ENCODE measurements at regions not wholly inside any gene's neighbourhood (a gene's known extent, or its start where the extent isn't known, plus 50 kb on each side); places are given as distances from the start of the nearest gene placed in this dataset.

GRCh38 chr15:97561529-97561928 is 399.0 kb upstream of the ARRDC4 start:
- DNase-seq (ENCODE audit: low read depth in 2 of 3, low spot score in 1 of 3): no peak

GRCh38 chr15:97563516-97563915 is 397.0 kb upstream of the ARRDC4 start:
- no peak for DNase-seq (ENCODE audit: low read depth in 2 of 3, low spot score in 1 of 3)

DNA sequence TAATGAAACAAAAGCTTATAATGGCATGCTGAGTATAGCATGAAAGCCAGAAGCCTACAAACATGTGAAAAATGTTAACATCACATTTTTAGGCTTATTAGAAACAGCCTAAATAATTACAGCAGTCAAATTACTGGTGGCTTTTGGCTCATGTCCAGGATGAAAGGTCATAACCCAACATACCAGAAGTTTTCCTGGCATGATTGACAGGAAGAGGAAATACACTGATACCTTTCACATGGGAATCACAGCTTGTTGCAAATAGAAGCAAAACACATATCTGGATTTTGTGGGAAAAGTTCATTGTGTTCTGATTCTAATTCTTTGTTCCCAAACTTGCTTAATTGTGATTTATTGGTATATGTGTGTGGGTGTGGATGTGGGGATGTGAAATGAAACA is 393.5 kb upstream of the ARRDC4 start:
- no peak for DNase-seq (ENCODE audit: low read depth in 2 of 3, low spot score in 1 of 3)

DNA sequence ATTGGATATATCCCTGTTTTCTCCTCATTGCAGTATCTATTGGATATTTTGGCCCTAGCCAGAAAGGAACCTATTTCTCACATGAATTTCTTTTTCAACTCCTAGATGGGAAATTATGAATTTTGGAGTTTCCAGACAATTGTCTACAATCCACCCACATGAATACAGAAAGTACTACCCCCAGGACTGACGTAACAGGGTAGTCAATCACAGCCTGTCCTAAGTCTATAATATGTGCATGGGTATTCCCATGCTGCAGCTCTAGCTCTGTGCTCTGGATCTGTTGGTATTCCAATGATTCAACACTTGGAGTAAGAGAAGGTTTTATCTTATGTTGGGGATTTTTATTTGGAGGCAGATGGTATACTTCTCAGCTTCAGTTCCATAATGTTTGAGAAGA is 393.1 kb upstream of the ARRDC4 start:
- DNase-seq (ENCODE audit: low read depth in 2 of 3, low spot score in 1 of 3): no peak

GRCh38 chr15:97576929-97577645 is 383.4 kb upstream of the ARRDC4 start:
- DNase-seq (ENCODE audit: low read depth in 2 of 3, low spot score in 1 of 3): no peak

DNA sequence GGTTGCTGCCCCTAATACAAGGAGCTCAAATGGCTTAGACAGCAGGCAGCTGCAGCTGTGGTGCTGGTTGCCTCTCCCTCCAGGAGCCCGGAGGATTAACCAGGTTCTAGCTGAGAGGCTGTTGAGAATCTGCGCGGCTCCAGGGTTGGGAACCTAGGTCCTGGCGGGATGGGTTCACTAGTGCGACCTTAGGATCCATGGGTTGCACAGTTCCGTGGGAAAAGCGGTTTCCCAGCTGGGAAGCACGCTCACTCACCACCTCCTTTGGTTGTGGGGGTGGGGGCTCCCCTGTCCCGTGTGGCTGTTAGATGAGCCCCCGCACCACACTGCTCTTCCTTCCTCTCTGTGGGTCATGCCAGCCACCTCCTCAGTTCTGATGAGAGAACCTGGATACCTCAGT is 375.1 kb upstream of the ARRDC4 start:
- DNase-seq (ENCODE audit: low read depth in 2 of 3, low spot score in 1 of 3): no peak

- no peak for DNase-seq (ENCODE audit: low read depth in 2 of 3, low spot score in 1 of 3)
These were observed 367.7 kb upstream of the ARRDC4 start for GRCh38 chr15:97592778-97593177.

DNA sequence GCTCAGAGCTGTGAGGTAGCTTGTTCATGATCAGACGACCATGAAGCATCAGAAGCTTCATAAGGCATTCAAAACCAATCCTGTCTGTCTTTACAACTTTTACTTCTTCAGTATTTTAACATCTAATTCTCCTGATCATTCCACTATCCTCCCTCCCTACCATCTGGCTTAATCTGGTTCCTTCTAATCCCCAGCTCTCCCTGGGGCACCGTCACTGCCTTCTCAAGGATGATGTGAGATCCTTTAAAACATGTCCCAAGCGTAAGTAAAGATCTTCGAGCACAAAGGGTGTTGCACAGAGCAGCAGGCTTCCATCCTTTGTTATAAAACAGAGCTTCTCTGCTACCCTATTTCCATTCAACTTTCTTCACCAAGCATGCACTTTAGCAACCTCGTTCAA is 362.7 kb upstream of the ARRDC4 start:
- DNase-seq (ENCODE audit: low read depth in 2 of 3, low spot score in 1 of 3): no peak

DNA sequence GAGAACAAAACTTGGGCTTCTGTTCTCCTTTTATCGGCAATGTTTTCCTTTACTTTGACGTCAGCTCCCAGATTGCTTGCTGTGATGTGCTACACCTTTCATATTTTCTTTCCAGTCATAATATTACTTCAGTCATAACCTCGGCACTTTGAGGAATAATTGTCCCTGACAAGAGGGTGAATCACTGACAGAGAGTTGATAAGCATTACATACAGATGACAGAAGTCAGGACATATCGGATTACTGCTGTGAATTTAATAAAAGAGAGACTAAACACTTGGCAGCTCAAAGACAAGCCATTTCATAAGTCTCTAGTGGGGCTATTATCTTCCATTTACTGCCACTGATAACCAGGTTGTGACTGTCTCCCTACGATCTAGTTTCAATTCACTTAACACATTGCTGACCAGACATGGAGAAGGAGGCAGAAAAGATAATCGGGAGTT is 362.1 kb upstream of the ARRDC4 start:
- no peak for DNase-seq (ENCODE audit: low read depth in 2 of 3, low spot score in 1 of 3)

DNA sequence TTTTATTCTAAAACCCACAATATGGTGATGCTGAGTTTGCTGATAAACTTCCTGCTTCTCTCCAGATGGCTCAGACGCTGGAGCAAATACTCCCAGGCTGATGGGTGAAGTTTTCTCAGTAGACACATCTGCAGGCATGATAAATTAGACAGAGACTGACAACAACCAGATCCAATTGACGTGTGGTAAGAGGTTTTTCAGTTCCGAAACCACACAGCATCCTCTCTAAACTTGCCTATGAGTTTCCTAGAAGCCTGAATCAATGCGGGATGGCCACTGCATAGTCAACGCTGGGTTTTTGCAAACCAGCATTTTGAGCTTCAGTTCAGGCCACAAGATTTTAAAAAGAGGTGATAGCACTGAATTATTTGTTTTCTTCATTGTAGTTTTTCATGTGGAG is 360.3 kb upstream of the ARRDC4 start:
- no peak for DNase-seq (ENCODE audit: low read depth in 2 of 3, low spot score in 1 of 3)

GRCh38 chr15:97604677-97605076 is 355.8 kb upstream of the ARRDC4 start:
- DNase-seq (ENCODE audit: low read depth in 2 of 3, low spot score in 1 of 3): no peak

DNA sequence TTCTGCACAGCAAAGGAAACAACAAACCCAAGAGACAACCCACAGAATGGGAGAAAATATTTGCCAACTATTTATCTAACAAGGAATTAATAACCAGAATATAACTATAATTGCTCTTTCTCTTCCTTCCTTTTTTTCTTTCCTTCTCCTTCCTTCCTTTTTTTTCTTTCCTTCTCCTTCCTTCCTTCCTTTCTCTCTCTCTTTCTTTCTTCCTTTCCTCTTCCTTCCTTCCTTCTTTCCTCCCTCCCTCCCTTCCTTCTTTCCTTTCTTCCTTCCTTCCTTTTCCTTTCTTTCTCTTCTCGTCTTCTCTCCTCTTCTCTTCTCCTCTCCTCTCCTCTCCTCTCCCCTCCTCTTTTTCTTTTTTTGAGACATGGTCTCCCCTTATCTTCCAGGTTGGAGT is 345.4 kb upstream of the ARRDC4 start:
- no peak for DNase-seq (ENCODE audit: low read depth in 2 of 3, low spot score in 1 of 3)

DNA sequence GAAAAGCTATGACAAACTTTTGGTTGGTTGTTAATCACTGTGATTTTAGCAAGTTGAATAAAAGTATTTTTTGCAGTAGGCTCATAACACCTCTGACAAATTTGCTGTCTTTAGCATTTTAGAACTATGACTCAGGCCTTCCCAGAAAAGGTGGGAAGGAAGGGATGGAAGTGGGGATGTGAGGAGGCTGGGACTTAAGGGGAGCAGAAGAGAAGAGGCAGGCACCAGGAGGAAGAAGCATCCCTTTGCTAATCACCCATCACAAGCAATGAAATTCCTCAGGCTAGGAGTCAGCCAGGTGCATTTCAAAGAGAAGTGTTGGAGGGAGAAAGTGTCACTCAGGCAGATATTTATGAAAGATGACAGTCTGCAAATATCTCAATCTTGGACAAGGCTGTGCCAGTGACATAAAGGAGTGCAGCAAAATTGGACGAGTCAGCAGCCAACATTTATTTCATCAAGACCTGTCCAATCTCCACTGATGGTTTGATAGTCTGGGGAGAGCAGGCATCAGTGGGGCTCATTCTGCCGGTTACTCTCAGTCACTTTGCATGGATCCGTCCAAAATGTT is 337.3 kb upstream of the ARRDC4 start:
- DNase-seq (ENCODE audit: low read depth in 2 of 3, low spot score in 1 of 3): no peak

DNA sequence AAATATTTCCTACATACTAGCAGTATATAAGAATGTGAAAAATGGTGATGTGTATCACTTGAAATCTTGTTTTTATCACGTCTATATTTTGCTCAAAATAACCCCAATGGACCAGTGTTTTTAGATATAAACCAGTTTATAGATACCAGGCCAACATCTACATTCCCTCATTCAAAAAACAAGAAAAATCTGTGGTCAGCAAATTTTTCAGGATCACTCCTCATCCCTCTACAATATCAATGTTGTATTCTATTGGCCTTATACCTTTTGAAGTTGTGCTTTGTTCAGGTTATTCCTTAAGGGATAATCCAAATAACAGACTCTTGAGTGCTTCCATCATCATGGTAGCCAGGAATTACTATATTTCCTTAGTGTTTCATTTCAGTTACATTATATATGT is 332.9 kb upstream of the ARRDC4 start:
- no peak for DNase-seq (ENCODE audit: low read depth in 2 of 3, low spot score in 1 of 3)

- no peak for DNase-seq (ENCODE audit: low read depth in 2 of 3, low spot score in 1 of 3)
These were observed 314.7 kb upstream of the ARRDC4 start for GRCh38 chr15:97645758-97646157.

- no peak for DNase-seq (ENCODE audit: low read depth in 2 of 3, low spot score in 1 of 3)
These were observed 311.8 kb upstream of the ARRDC4 start for GRCh38 chr15:97648728-97649127.

GRCh38 chr15:97652041-97652440 is 308.5 kb upstream of the ARRDC4 start:
- DNase-seq (ENCODE audit: low read depth in 2 of 3, low spot score in 1 of 3): no peak

GRCh38 chr15:97652700-97653167 is 307.8 kb upstream of the ARRDC4 start:
- DNase-seq (ENCODE audit: low read depth in 2 of 3, low spot score in 1 of 3): no peak

- no peak for DNase-seq (ENCODE audit: low read depth in 2 of 3, low spot score in 1 of 3)
These were observed 306.6 kb upstream of the ARRDC4 start for GRCh38 chr15:97653896-97654295.

DNA sequence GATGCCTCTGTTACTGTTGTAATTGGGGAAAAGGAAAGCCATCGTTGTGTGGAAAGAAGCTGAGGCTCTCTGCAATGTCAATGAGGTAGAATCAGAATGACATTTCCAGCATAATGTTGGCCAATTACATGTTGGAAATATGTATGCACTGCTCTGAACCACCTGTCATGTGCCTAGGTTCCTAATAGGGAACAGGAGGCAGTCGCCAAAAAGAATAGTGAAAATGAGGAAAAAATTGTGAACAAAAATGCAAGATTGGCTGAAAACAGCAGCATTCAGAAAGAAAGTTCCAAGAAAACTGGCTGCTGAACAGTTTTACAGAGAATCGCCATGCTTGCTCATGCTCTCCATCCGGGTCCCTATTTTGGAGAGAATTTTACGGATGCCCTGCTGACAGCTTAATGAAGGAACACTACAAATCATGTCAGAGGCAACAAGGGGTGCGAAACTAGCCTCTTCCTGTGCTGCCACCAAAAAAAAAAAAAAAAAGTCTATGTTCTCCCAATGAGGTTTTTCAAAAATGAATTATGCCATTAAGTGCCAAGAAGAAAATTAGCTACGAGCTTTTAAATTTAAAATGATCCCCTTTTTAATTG is 305.9 kb upstream of the ARRDC4 start:
- no peak for DNase-seq (ENCODE audit: low read depth in 2 of 3, low spot score in 1 of 3)

DNA sequence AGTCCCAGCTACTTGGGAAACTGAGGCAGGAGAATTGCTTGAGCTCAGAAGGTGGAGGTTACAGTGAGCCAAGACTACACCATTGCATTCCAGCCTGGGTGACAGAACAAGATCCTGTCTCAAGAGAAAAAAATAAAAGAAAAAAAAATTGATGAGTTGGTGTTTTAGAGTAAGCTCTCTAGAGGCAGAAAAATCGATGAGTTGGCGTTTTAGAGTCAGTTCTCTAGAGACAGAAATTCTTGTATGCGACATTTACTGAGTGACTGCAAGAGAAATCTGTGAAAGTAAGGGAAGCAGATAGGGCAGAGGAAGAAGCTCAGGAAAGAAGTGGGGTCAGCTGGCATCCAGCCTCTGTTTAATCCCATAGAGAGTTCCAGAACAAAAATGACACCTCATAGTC is 298.7 kb upstream of the ARRDC4 start:
- DNase-seq (ENCODE audit: low read depth in 2 of 3, low spot score in 1 of 3): no peak

DNA sequence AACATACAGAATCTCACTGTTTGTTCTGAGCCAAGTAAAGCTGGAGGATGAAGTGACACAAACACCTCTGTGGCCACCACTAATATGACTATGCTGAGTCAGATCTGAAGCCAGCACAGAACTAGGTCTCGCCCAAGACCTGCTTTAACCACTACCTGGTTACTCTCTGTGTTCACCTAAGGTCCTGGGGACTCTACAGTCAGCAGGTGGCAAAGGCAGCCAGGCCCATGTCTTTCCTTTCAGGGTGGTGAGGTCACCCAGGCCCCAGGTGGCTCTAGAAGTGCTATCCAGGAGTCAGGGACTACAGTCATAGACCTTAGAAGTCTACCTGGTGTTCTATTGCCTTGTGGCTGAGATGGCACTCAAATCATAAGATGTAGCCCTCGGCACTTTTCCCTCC is 287.9 kb upstream of the ARRDC4 start:
- no peak for DNase-seq (ENCODE audit: low read depth in 2 of 3, low spot score in 1 of 3)

DNA sequence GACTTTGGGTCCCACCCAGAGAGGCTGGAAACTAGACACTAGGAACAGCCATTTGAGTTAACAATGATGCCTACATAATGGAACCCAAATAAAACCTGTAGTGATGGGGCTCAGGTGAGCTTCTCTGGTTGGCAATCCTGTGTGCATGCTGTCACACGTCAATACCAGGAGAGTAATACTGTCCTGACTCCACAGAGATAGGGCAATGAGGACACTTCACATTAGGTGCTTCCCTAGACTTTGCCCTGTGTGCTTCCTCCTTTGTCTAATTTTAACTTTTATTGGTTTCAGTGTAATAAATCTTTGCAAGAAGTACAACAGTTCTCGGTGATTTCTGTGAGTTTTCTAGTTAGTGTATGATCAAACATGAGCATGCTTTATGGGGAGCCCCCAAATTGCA is 281.8 kb upstream of the ARRDC4 start:
- no peak for DNase-seq (ENCODE audit: low read depth in 2 of 3, low spot score in 1 of 3)

All from stimulated activated CD4-positive, alpha-beta T cell treated with anti-CD3 and anti-CD28 coated beads, Interleukin-12 subunit alpha, Interleukin-12 subunit beta, amount 100 ng/mL, for 48 hours (primary cell).